ENCODE measurements at regions not wholly inside any gene's neighbourhood (a gene's known extent, or its start where the extent isn't known, plus 50 kb on each side); places are given as distances from the start of the nearest gene placed in this dataset.

DNA sequence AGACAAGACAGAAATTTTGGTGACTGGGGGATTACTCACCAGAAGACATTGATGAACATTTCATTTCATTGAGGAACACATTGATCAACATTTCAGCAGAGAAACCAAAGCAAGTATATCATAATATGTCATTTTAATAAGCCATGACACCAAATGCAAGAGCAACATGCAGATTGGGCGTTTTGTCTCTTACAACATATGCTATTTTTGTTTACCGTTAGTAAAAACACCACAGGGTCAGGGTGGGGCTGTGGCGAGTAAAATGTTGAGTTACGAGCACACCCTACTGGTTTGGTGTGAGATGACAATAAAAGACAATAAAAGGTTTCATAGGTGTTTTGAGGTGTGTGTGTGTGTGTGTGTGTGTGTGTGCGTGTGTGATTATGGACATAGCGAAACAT, 294.5 kb downstream of the PDGFC start:
- no peaks in the 10 kb centered on the region for H3K36me3 ChIP-seq (ENCODE audit: control insufficient read depth in 5 of 5, insufficient read depth in 5 of 5, low read length in 5 of 5)
- no peak overlapping the region for H3K4me3 ChIP-seq (ENCODE audit: low read depth in 1 of 5, low read length in 5 of 5)

DNA sequence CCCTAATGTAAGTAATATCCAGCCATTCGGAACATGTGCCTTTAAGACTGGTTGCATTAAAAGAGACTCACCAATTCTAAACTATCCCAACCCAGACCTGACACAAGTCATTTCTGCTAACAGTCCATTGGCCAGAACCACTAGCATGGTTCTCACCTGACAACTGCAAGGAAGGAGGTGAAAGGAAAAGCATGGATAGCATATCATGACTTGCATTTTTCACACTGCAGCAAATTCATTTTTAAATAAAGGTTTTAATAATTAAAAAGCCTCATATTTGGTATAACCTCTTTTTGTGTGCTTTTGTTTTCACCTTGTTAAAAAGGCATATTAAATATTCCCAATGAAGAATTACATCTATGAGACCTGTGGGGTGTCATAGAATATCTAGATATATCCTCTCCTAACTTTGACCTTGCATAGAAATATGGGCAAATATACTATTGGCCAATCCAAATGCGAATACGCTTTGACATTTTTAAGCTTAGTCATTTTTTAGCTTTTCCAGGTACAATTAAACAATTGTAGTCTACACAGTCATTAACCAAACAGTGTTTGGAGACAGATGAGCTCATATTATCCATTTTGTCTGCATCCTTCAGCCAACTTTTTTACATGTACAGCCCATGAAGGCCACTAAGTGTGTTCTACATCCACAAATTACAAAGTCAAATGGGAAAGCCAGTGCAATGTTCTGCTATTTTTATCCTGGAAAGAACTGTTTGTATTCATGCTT, 295.3 kb downstream of the PDGFC start:
- no peaks in the 10 kb centered on the region for H3K27me3 ChIP-seq (ENCODE audit: control insufficient read depth in 5 of 5, insufficient read depth in 4 of 5, low read length in 5 of 5)
- no peak overlapping the region for H3K27ac ChIP-seq (ENCODE audit: low read depth, low read length)
- H3K9me3 ChIP-seq (ENCODE audit: control insufficient read depth in 5 of 5, low read length in 5 of 5), result no peaks in the 10 kb centered on the region
- no peak overlapping the region for H3K9ac ChIP-seq (ENCODE audit: low read length in 5 of 5)
- H3K4me1 ChIP-seq (ENCODE audit: control insufficient read depth in 5 of 5, insufficient read depth in 5 of 5, low read length in 5 of 5), result peaks cover 0 to 13% (median 6%) of the 10 kb centered on the region in 5 donors
- no peaks in the 10 kb centered on the region for H3K36me3 ChIP-seq (ENCODE audit: control insufficient read depth in 5 of 5, insufficient read depth in 5 of 5, low read length in 5 of 5)
- H3K4me3 ChIP-seq (ENCODE audit: low read depth in 1 of 5, low read length in 5 of 5), result no peak overlapping the region

More for the DNA sequence above, 294.5 kb downstream of the PDGFC start:
- H3K9me3 ChIP-seq (ENCODE audit: control insufficient read depth in 5 of 5, low read length in 5 of 5), result no peaks in the 10 kb centered on the region
- no peaks in the 10 kb centered on the region for H3K27me3 ChIP-seq (ENCODE audit: control insufficient read depth in 5 of 5, insufficient read depth in 4 of 5, low read length in 5 of 5)
- H3K4me1 ChIP-seq (ENCODE audit: control insufficient read depth in 5 of 5, insufficient read depth in 5 of 5, low read length in 5 of 5), result peaks cover 0 to 13% (median 6%) of the 10 kb centered on the region in 5 donors
- no peak overlapping the region for H3K9ac ChIP-seq (ENCODE audit: low read length in 5 of 5)
- H3K27ac ChIP-seq (ENCODE audit: low read depth, low read length), result no peak overlapping the region

DNA sequence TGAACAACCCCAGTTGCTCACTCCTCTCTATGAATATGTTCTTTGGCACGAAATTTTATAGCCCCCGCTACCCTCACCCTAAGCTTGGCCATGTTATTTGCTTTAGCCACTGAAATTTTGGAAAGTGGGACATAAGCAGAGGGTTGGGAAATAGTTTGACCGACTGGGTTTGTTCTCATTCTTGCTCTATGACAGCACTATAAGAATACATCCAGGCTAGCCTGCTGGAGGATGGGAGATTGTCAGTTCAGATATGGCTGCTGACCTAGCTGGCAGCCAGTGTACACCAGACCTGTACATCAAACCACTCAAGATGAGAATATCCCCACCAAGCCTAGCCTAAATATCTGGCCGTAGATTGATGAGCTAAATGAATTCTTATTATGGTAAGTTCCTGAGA, 298.1 kb downstream of the PDGFC start:
- Histone ChIP-seq H3K4me3 (ENCODE audit: low read depth in 1 of 5, low read length in 5 of 5) (no peak overlapping the region), H3K4me1 (ENCODE audit: control insufficient read depth in 5 of 5, insufficient read depth in 5 of 5, low read length in 5 of 5) (peaks cover 0 to 13% (median 6%) of the 10 kb centered on the region in 5 donors), H3K36me3 (ENCODE audit: control insufficient read depth in 5 of 5, insufficient read depth in 5 of 5, low read length in 5 of 5) (no peaks in the 10 kb centered on the region), H3K9me3 (ENCODE audit: control insufficient read depth in 5 of 5, low read length in 5 of 5) (no peaks in the 10 kb centered on the region), H3K27me3 (ENCODE audit: control insufficient read depth in 5 of 5, insufficient read depth in 4 of 5, low read length in 5 of 5) (no peaks in the 10 kb centered on the region), H3K9ac (ENCODE audit: low read length in 5 of 5) (no peak overlapping the region), H3K27ac (ENCODE audit: low read depth, low read length) (no peak overlapping the region)

GRCh38 chr4:156672492-156673305, 298.9 kb downstream of the PDGFC start:
- Histone ChIP-seq H3K27ac (ENCODE audit: low read depth, low read length) (no peak overlapping the region), H3K4me3 (ENCODE audit: low read depth in 1 of 5, low read length in 5 of 5) (peak overlapping the region in 1 of 5 donors; percentile 22), H3K9me3 (ENCODE audit: control insufficient read depth in 5 of 5, low read length in 5 of 5) (no peaks in the 10 kb centered on the region), H3K4me1 (ENCODE audit: control insufficient read depth in 5 of 5, insufficient read depth in 5 of 5, low read length in 5 of 5) (peaks cover 0 to 13% (median 6%) of the 10 kb centered on the region in 5 donors), H3K27me3 (ENCODE audit: control insufficient read depth in 5 of 5, insufficient read depth in 4 of 5, low read length in 5 of 5) (no peaks in the 10 kb centered on the region), H3K36me3 (ENCODE audit: control insufficient read depth in 5 of 5, insufficient read depth in 5 of 5, low read length in 5 of 5) (no peaks in the 10 kb centered on the region), H3K9ac (ENCODE audit: low read length in 5 of 5) (no peak overlapping the region)

- H3K4me3 ChIP-seq (ENCODE audit: low read depth in 1 of 5, low read length in 5 of 5), result no peak overlapping the region
- H3K4me1 ChIP-seq (ENCODE audit: control insufficient read depth in 5 of 5, insufficient read depth in 5 of 5, low read length in 5 of 5), result no peaks in the 10 kb centered on the region
- no peaks in the 10 kb centered on the region for H3K36me3 ChIP-seq (ENCODE audit: control insufficient read depth in 5 of 5, insufficient read depth in 5 of 5, low read length in 5 of 5)
- H3K9ac ChIP-seq (ENCODE audit: low read length in 5 of 5), result no peak overlapping the region
- no peaks in the 10 kb centered on the region for H3K27me3 ChIP-seq (ENCODE audit: control insufficient read depth in 5 of 5, insufficient read depth in 4 of 5, low read length in 5 of 5)
- H3K27ac ChIP-seq (ENCODE audit: low read depth, low read length), result no peak overlapping the region
- no peaks in the 10 kb centered on the region for H3K9me3 ChIP-seq (ENCODE audit: control insufficient read depth in 5 of 5, low read length in 5 of 5)
Measured at GRCh38 chr4:156665780-156666366, 305.7 kb downstream of the PDGFC start.

- Histone ChIP-seq H3K27ac (ENCODE audit: low read depth, low read length) (no peak overlapping the region), H3K27me3 (ENCODE audit: control insufficient read depth in 5 of 5, insufficient read depth in 4 of 5, low read length in 5 of 5) (no peaks in the 10 kb centered on the region)
Measured at GRCh38 chr4:156663663-156664062, 307.9 kb downstream of the PDGFC start.

DNA sequence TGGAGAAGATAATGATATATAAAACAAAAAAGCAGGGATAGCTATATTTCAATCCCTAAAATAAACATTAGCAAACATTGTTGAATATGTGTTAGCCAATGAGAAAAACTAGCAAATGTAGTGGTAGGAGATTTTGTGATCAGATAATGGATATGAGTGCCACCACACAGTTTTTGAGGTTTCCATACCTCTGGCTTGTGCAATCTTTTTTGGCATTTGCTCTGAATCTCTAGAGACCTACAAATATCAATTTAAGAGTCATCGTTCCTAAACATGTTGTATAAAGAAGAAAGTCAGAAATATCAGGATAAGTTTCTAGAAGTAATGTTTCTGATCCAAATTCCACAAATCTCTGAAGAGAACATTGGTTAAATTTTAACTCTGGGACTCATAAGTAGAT, 308.7 kb downstream of the PDGFC start:
- no peak overlapping the region for H3K9ac ChIP-seq (ENCODE audit: low read length in 5 of 5)
- no peak overlapping the region for H3K27ac ChIP-seq (ENCODE audit: low read depth, low read length)

More at GRCh38 chr4:156663663-156664062, 307.9 kb downstream of the PDGFC start:
- H3K4me3 ChIP-seq (ENCODE audit: low read depth in 1 of 5, low read length in 5 of 5), result no peak overlapping the region
- no peak overlapping the region for H3K9ac ChIP-seq (ENCODE audit: low read length in 5 of 5)
- no peaks in the 10 kb centered on the region for H3K4me1 ChIP-seq (ENCODE audit: control insufficient read depth in 5 of 5, insufficient read depth in 5 of 5, low read length in 5 of 5)
- no peaks in the 10 kb centered on the region for H3K36me3 ChIP-seq (ENCODE audit: control insufficient read depth in 5 of 5, insufficient read depth in 5 of 5, low read length in 5 of 5)
- H3K9me3 ChIP-seq (ENCODE audit: control insufficient read depth in 5 of 5, low read length in 5 of 5), result no peaks in the 10 kb centered on the region

GRCh38 chr4:156661555-156661954, 310.0 kb downstream of the PDGFC start:
- no peaks in the 10 kb centered on the region for H3K4me1 ChIP-seq (ENCODE audit: control insufficient read depth in 5 of 5, insufficient read depth in 5 of 5, low read length in 5 of 5)
- no peak overlapping the region for H3K9ac ChIP-seq (ENCODE audit: low read length in 5 of 5)
- no peaks in the 10 kb centered on the region for H3K27me3 ChIP-seq (ENCODE audit: control insufficient read depth in 5 of 5, insufficient read depth in 4 of 5, low read length in 5 of 5)
- H3K4me3 ChIP-seq (ENCODE audit: low read depth in 1 of 5, low read length in 5 of 5), result no peak overlapping the region
- no peaks in the 10 kb centered on the region for H3K9me3 ChIP-seq (ENCODE audit: control insufficient read depth in 5 of 5, low read length in 5 of 5)
- no peaks in the 10 kb centered on the region for H3K36me3 ChIP-seq (ENCODE audit: control insufficient read depth in 5 of 5, insufficient read depth in 5 of 5, low read length in 5 of 5)
- H3K27ac ChIP-seq (ENCODE audit: low read depth, low read length), result no peak overlapping the region

More for the DNA sequence above, 308.7 kb downstream of the PDGFC start:
- no peaks in the 10 kb centered on the region for H3K9me3 ChIP-seq (ENCODE audit: control insufficient read depth in 5 of 5, low read length in 5 of 5)
- H3K27me3 ChIP-seq (ENCODE audit: control insufficient read depth in 5 of 5, insufficient read depth in 4 of 5, low read length in 5 of 5), result no peaks in the 10 kb centered on the region
- no peaks in the 10 kb centered on the region for H3K4me1 ChIP-seq (ENCODE audit: control insufficient read depth in 5 of 5, insufficient read depth in 5 of 5, low read length in 5 of 5)
- H3K4me3 ChIP-seq (ENCODE audit: low read depth in 1 of 5, low read length in 5 of 5), result no peak overlapping the region
- H3K36me3 ChIP-seq (ENCODE audit: control insufficient read depth in 5 of 5, insufficient read depth in 5 of 5, low read length in 5 of 5), result no peaks in the 10 kb centered on the region

- Histone ChIP-seq H3K4me1 (ENCODE audit: control insufficient read depth in 5 of 5, insufficient read depth in 5 of 5, low read length in 5 of 5) (no peaks in the 10 kb centered on the region), H3K36me3 (ENCODE audit: control insufficient read depth in 5 of 5, insufficient read depth in 5 of 5, low read length in 5 of 5) (no peaks in the 10 kb centered on the region), H3K27ac (ENCODE audit: low read depth, low read length) (no peak overlapping the region), H3K9ac (ENCODE audit: low read length in 5 of 5) (no peak overlapping the region), H3K9me3 (ENCODE audit: control insufficient read depth in 5 of 5, low read length in 5 of 5) (no peaks in the 10 kb centered on the region), H3K27me3 (ENCODE audit: control insufficient read depth in 5 of 5, insufficient read depth in 4 of 5, low read length in 5 of 5) (no peaks in the 10 kb centered on the region), H3K4me3 (ENCODE audit: low read depth in 1 of 5, low read length in 5 of 5) (no peak overlapping the region)
Measured at GRCh38 chr4:156660465-156660864, 311.1 kb downstream of the PDGFC start.

DNA sequence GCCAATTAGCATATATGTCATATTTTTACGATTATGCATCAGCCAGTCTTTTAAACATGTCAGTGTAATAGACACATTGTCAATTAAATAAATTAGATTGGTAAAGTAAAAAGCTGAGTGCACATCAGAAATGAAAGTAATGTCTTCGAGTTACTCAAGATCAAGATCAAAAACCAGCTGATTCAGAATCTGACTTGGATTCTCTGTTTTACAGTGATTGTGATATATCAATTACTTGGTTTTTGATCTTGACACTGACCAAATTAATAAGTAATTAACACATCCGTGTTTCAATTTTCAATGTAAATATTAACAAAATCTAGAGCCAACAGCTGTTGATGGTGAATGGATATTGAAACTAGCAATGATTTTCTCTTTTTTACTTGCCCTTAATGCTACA, 311.6 kb downstream of the PDGFC start:
- Histone ChIP-seq H3K27me3 (ENCODE audit: control insufficient read depth in 5 of 5, insufficient read depth in 4 of 5, low read length in 5 of 5) (no peaks in the 10 kb centered on the region), H3K36me3 (ENCODE audit: control insufficient read depth in 5 of 5, insufficient read depth in 5 of 5, low read length in 5 of 5) (no peaks in the 10 kb centered on the region), H3K4me1 (ENCODE audit: control insufficient read depth in 5 of 5, insufficient read depth in 5 of 5, low read length in 5 of 5) (no peaks in the 10 kb centered on the region), H3K27ac (ENCODE audit: low read depth, low read length) (no peak overlapping the region), H3K9ac (ENCODE audit: low read length in 5 of 5) (no peak overlapping the region), H3K4me3 (ENCODE audit: low read depth in 1 of 5, low read length in 5 of 5) (no peak overlapping the region), H3K9me3 (ENCODE audit: control insufficient read depth in 5 of 5, low read length in 5 of 5) (no peaks in the 10 kb centered on the region)
